ENCODE measurements at regions not wholly inside any gene's neighbourhood (a gene's known extent, or its start where the extent isn't known, plus 50 kb on each side); places are given as distances from the start of the nearest gene placed in this dataset.

GRCh38 chr7:80386686-80387085 lies 125.2 kb downstream of the GNAT3 start:
- Mint-ChIP-seq H3K9me3 (no peaks in the 10 kb centered on the region), H3K4me3 (no peak overlapping the region), H3K36me3 (ENCODE audit: low read depth) (no peaks in the 10 kb centered on the region), H3K27ac (ENCODE audit: unreplicated experiment) (no peak overlapping the region), H3K4me1 (peaks cover 9% of the 10 kb centered on the region), H3K27me3 (ENCODE audit: low read depth) (no peaks in the 10 kb centered on the region)
- TF ChIP-seq, protein P1, sequence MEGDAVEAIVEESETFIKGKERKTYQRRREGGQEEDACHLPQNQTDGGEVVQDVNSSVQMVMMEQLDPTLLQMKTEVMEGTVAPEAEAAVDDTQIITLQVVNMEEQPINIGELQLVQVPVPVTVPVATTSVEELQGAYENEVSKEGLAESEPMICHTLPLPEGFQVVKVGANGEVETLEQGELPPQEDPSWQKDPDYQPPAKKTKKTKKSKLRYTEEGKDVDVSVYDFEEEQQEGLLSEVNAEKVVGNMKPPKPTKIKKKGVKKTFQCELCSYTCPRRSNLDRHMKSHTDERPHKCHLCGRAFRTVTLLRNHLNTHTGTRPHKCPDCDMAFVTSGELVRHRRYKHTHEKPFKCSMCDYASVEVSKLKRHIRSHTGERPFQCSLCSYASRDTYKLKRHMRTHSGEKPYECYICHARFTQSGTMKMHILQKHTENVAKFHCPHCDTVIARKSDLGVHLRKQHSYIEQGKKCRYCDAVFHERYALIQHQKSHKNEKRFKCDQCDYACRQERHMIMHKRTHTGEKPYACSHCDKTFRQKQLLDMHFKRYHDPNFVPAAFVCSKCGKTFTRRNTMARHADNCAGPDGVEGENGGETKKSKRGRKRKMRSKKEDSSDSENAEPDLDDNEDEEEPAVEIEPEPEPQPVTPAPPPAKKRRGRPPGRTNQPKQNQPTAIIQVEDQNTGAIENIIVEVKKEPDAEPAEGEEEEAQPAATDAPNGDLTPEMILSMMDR (conservative IDR thresholded peaks at IDR 0.05): no peak
- DNase-seq (ENCODE audit: low read depth, low spot score): no peak

GRCh38 chr7:80385508-80385907 lies 126.4 kb downstream of the GNAT3 start:
- Mint-ChIP-seq H3K4me1 (peaks cover 9% of the 10 kb centered on the region), H3K27me3 (ENCODE audit: low read depth) (no peaks in the 10 kb centered on the region), H3K9me3 (no peaks in the 10 kb centered on the region), H3K4me3 (no peak overlapping the region), H3K27ac (ENCODE audit: unreplicated experiment) (no peak overlapping the region), H3K36me3 (ENCODE audit: low read depth) (no peaks in the 10 kb centered on the region)
- DNase-seq (ENCODE audit: low read depth, low spot score): no peak
- TF ChIP-seq, protein P1 (conservative IDR thresholded peaks at IDR 0.05): no peak

DNA sequence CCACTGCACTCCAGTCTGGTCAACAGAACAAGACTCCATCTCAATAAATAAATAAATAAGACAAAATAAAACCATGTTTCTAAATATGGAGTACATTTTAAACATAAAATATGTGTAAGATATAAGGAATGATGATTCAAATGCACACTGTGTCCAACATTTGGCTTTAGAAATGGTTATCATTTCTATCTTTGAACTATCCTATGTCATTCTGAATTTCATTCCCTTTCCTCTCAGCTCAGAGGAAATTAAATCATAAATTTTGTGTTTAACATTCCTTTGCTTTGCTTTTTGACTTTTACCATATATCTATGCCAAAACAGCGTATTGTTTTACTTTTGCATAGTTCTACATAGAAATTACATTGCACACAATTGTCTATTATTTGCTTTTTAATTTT lies 130.9 kb downstream of the GNAT3 start:
- H3K27ac Mint-ChIP-seq (ENCODE audit: unreplicated experiment): no peak overlapping the region
- H3K36me3 Mint-ChIP-seq (ENCODE audit: low read depth): no peaks in the 10 kb centered on the region
- no peak for DNase-seq (ENCODE audit: low read depth, low spot score)
- H3K27me3 Mint-ChIP-seq (ENCODE audit: low read depth): no peaks in the 10 kb centered on the region
- no peak overlapping the region for H3K4me3 Mint-ChIP-seq
- TF ChIP-seq, protein P1 (conservative IDR thresholded peaks at IDR 0.05): no peak
- H3K4me1 Mint-ChIP-seq: no peaks in the 10 kb centered on the region
- H3K9me3 Mint-ChIP-seq: peaks cover 4% of the 10 kb centered on the region

DNA sequence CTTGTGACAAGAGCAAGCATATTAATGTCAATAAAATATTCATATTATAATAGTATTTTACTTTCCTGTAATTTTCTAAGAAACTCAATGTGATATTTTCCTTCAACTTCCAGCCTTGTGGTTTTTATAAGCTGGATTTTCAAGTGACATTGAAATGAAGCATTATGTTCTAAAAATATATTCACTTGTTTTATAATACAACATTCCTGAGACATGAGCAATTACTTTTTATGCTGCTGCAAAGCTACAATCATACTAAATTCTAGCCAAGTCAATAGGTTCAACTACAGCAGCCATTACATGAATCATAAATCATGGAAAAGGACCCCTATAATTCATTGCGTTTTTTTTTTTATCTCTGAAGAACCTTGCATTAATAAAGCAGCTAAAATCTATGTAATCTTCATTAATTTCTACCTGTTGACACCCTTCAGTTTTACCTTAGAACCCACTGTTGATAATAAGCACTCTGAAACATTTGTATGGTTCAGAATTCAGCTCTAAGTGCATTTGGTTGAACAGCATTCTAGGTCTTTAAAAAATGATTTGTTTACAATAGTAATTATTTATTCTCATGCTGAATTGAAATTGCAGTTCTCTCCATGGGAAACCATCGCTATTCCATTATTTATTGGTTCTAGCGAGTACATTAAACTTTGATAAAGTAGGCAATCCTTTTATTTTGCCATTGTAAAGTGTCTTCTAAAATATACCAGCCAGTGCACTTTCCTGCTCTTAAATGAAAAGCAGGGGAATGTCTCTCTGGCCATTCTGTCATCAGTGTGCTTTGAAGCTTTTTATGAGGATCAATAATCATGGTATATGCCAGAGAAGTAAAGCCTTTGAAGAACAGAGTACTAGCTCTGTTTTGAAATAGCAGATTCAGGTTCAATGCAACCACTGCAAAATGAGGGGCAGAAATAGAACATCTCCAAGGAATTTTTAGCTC lies 132.6 kb downstream of the GNAT3 start:
- H3K27ac Mint-ChIP-seq (ENCODE audit: unreplicated experiment): no peak overlapping the region
- H3K36me3 Mint-ChIP-seq (ENCODE audit: low read depth): no peaks in the 10 kb centered on the region
- DNase-seq (ENCODE audit: low read depth, low spot score): no peak
- H3K4me1 Mint-ChIP-seq: no peaks in the 10 kb centered on the region
- H3K27me3 Mint-ChIP-seq (ENCODE audit: low read depth): no peaks in the 10 kb centered on the region
- TF ChIP-seq, protein P1 (conservative IDR thresholded peaks at IDR 0.05): no peak
- no peak overlapping the region for H3K4me3 Mint-ChIP-seq
- H3K9me3 Mint-ChIP-seq: peaks cover 4% of the 10 kb centered on the region

GRCh38 chr7:80374321-80374720 lies 137.5 kb downstream of the GNAT3 start:
- no peak overlapping the region for H3K27ac Mint-ChIP-seq (ENCODE audit: unreplicated experiment)
- H3K4me1 Mint-ChIP-seq: no peaks in the 10 kb centered on the region
- H3K36me3 Mint-ChIP-seq (ENCODE audit: low read depth): no peaks in the 10 kb centered on the region
- no peaks in the 10 kb centered on the region for H3K27me3 Mint-ChIP-seq (ENCODE audit: low read depth)
- H3K4me3 Mint-ChIP-seq: no peak overlapping the region
- no peak for DNase-seq (ENCODE audit: low read depth, low spot score)
- H3K9me3 Mint-ChIP-seq: peaks cover 4% of the 10 kb centered on the region
- TF ChIP-seq, protein P1 (conservative IDR thresholded peaks at IDR 0.05): no peak
